ENCODE measurements at regions not wholly inside any gene's neighbourhood (a gene's known extent, or its start where the extent isn't known, plus 50 kb on each side); places are given as distances from the start of the nearest gene placed in this dataset.

GRCh38 chr5:164898705-164899104 is 1393.3 kb downstream of the MAT2B start:
- TF ChIP-seq, protein P1, sequence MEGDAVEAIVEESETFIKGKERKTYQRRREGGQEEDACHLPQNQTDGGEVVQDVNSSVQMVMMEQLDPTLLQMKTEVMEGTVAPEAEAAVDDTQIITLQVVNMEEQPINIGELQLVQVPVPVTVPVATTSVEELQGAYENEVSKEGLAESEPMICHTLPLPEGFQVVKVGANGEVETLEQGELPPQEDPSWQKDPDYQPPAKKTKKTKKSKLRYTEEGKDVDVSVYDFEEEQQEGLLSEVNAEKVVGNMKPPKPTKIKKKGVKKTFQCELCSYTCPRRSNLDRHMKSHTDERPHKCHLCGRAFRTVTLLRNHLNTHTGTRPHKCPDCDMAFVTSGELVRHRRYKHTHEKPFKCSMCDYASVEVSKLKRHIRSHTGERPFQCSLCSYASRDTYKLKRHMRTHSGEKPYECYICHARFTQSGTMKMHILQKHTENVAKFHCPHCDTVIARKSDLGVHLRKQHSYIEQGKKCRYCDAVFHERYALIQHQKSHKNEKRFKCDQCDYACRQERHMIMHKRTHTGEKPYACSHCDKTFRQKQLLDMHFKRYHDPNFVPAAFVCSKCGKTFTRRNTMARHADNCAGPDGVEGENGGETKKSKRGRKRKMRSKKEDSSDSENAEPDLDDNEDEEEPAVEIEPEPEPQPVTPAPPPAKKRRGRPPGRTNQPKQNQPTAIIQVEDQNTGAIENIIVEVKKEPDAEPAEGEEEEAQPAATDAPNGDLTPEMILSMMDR (IDR thresholded peaks at IDR 0.05; ENCODE audit: insufficient read depth, low read length, poor library complexity, severe bottlenecking): no peak
- TF ChIP-seq EZH2phosphoT487 (conservative IDR thresholded peaks at IDR 0.05; ENCODE audit: low read length): no peak

Measured in SU-DHL-6 (cell line).